Hepatocyte (in vitro differentiated cells): ENCODE measurements at regions not wholly inside any gene's neighbourhood (a gene's known extent, or its start where the extent isn't known, plus 50 kb on each side); places are given as distances from the start of the nearest gene placed in this dataset.

Experiments
- EZH2 ChIP-seq: fragments of 200-600 bp; sonication (generic); IDR thresholded peaks from 2 replicates; pipeline ENCODE4 v1.6.1; 2016; ENCODE audit warnings: antibody characterized with exemption, mild to moderate bottlenecking, borderline replicate concordance
- EZH2phosphoT487 ChIP-seq: fragments of 200-600 bp; sonication (generic); IDR thresholded peaks from one replicate; pipeline ENCODE4 v1.6.1; 2018; ENCODE audit warnings: antibody characterized with exemption, mild to moderate bottlenecking, low read depth, moderate library complexity; ENCODE audit not compliant: unreplicated experiment, severe bottlenecking
- TF ChIP-seq, protein P1 (sequence below): fragments of 200-600 bp; sonication (generic); IDR thresholded peaks from 2 replicates; pipeline ENCODE4 v1.5.1; 2016; ENCODE audit warnings: antibody characterized with exemption, mild to moderate bottlenecking; ENCODE audit not compliant: poor library complexity

DNA sequence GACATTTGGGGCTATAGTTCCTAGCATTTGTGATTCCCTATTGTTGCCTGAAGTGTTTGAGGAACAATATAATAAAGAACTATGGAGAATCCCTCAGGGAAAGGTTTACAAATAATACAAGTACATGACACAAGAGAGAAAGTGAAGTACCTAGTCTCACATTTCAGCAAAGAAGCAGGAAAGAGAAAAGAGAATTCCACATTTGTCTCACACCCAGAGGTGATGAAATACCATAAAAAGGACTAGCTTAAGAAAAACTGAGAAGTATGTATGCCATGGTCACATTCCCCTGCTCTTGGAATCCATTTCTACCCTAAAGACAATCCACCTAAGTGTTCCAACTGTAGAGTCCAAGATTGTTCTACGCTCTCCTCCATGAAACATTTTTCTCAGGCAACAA is 79.0 kb upstream of the TARS1 start:
- no peak for TF ChIP-seq EZH2
- TF ChIP-seq, protein P1, sequence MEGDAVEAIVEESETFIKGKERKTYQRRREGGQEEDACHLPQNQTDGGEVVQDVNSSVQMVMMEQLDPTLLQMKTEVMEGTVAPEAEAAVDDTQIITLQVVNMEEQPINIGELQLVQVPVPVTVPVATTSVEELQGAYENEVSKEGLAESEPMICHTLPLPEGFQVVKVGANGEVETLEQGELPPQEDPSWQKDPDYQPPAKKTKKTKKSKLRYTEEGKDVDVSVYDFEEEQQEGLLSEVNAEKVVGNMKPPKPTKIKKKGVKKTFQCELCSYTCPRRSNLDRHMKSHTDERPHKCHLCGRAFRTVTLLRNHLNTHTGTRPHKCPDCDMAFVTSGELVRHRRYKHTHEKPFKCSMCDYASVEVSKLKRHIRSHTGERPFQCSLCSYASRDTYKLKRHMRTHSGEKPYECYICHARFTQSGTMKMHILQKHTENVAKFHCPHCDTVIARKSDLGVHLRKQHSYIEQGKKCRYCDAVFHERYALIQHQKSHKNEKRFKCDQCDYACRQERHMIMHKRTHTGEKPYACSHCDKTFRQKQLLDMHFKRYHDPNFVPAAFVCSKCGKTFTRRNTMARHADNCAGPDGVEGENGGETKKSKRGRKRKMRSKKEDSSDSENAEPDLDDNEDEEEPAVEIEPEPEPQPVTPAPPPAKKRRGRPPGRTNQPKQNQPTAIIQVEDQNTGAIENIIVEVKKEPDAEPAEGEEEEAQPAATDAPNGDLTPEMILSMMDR, result no peak
- TF ChIP-seq EZH2phosphoT487, result no peak
